PC-9 (cell line): ENCODE measurements at regions not wholly inside any gene's neighbourhood (a gene's known extent, or its start where the extent isn't known, plus 50 kb on each side); places are given as distances from the start of the nearest gene placed in this dataset.

Experiments
- BruUV-seq: library from RNA; stranded (reverse); fragments of 400-500 nt; replicated peaks from 2 replicates; lab custom pipeline; 2021; lab: Mats Ljungman, UMichigan
- CTCF ChIA-PET: fragments of 300-600 bp; sonication (Branson Sonifier 250); formaldehyde crosslinking; loops from one replicate; lab custom pipeline; 2022; ENCODE audit warnings: antibody characterized with exemption; lab: Charles Lee
- POLR2A ChIA-PET: fragments of 300-600 bp; sonication (Branson Sonifier 250); formaldehyde crosslinking; loops from one replicate; lab custom pipeline; 2022; ENCODE audit warnings: antibody characterized with exemption; ENCODE audit not compliant: unreplicated experiment; lab: Charles Lee
- DNase-seq, 2 experiments: peaks; one replicate each; pipeline versions ENCODE4 v3.0.0 to v3.0.0-alpha.2; 2015 to 2022; ENCODE audit warnings: mixed read lengths in 1 of 2
- H2AFZ ChIP-seq: fragments of 200-600 bp; sonication (generic); 2 replicates; pipeline ENCODE4 v1.8.1; 2017; ENCODE audit warnings: antibody characterized with exemption
- H3F3A ChIP-seq: fragments of 200-600 bp; sonication (generic); 2 replicates; pipeline ENCODE4 v1.8.1; 2017; ENCODE audit warnings: antibody characterized with exemption, mild to moderate bottlenecking, low read depth; ENCODE audit not compliant: insufficient read depth
- H3K27ac ChIP-seq: fragments of 200-600 bp; sonication (generic); 2 replicates; pipeline ENCODE4 v1.6.1; 2016; ENCODE audit warnings: mixed run types
- H3K27me3 ChIP-seq: fragments of 200-600 bp; sonication (generic); 2 replicates; pipeline ENCODE4 v1.6.1; 2016; ENCODE audit warnings: low read depth, mixed run types; ENCODE audit not compliant: insufficient read depth
- H3K36me3 ChIP-seq: fragments of 200-600 bp; sonication (generic); 2 replicates; pipeline ENCODE4 v1.6.1; 2016; ENCODE audit warnings: low read depth, mixed run types
- H3K4me1 ChIP-seq: fragments of 200-600 bp; sonication (generic); replicated peaks from 2 replicates; pipeline ENCODE4 v1.6.1; 2016; ENCODE audit warnings: mixed run types; ENCODE audit not compliant: insufficient read depth
- H3K4me2 ChIP-seq: fragments of 200-600 bp; sonication (generic); 2 replicates; pipeline ENCODE4 v1.6.1; 2017; ENCODE audit warnings: mixed run types
- H3K4me3 ChIP-seq: fragments of 200-600 bp; sonication (generic); 2 replicates; pipeline ENCODE4 v1.6.1; 2016; ENCODE audit warnings: mixed run types
- H3K79me2 ChIP-seq: fragments of 200-600 bp; sonication (generic); 2 replicates; pipeline ENCODE4 v1.6.1; 2017; ENCODE audit warnings: low read depth, mixed run types
- H3K9me2 ChIP-seq: fragments of 200-600 bp; sonication (generic); 2 replicates; pipeline ENCODE4 v1.8.1; 2017; ENCODE audit warnings: mild to moderate bottlenecking; ENCODE audit not compliant: insufficient read depth
- H3K9me3 ChIP-seq: fragments of 200-600 bp; sonication (generic); 2 replicates; pipeline ENCODE4 v1.8.1; 2016; ENCODE audit warnings: low read depth; ENCODE audit not compliant: insufficient read depth
- H4K20me1 ChIP-seq: fragments of 200-600 bp; sonication (generic); 2 replicates; pipeline ENCODE4 v1.8.1; 2017; ENCODE audit not compliant: insufficient read depth
- EZH2 ChIP-seq: fragments of 200-600 bp; sonication (generic); IDR thresholded peaks from 2 replicates; pipeline ENCODE4 v1.8.0; 2017; ENCODE audit warnings: antibody characterized with exemption, low read depth
- intact Hi-C: fragments of 100-400 bp; cut with micrococcal nuclease; formaldehyde crosslinking; loops from one replicate; pipeline ENCODE4 v1.10.0; 2022; ENCODE audit not compliant: unreplicated experiment
- TF ChIP-seq, protein P1 (sequence below): fragments of 200-600 bp; sonication (generic); conservative IDR thresholded peaks from 2 replicates; pipeline ENCODE4 v1.6.1; 2017; ENCODE audit warnings: mixed run types, antibody characterized with exemption, mild to moderate bottlenecking, moderate library complexity

DNA sequence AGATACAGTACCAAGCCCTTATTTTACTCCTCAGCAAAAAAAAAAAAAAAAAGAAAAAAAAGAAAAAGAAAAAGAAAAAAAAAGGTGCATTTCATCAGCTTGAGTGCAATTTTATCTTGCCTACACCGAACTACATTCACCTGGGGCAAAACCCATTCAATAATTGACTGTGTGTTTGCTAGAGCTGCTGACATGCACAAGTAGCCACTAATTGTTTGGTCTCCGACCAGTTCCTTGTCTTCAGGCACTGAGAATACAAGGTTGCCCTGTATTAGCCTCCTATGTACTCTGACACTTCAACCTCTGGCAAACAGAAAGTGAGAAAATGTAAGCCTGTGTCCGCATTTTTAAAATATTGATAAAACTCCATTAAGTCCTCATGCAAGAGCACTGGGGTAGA is 1579.4 kb upstream of the LRRTM3 start:
- no peak for DNase-seq
- Histone ChIP-seq H3K4me2 (no peak overlapping the region), H2AFZ (peak overlapping the region; percentile 69), H3K36me3 (no peaks in the 10 kb centered on the region), H3K79me2 (no peaks in the 10 kb centered on the region), H3K9me3 (no peaks in the 10 kb centered on the region), H3K27me3 (no peaks in the 10 kb centered on the region), H4K20me1 (no peaks in the 10 kb centered on the region), H3K4me1 (peaks cover 4% of the 10 kb centered on the region; the same call in 1 of the 2 replicates), H3K4me3 (no peak overlapping the region), H3K27ac (no peak overlapping the region), H3K9me2 (no peaks in the 10 kb centered on the region; the same call in 1 of the 2 replicates), H3F3A (no peaks in the 10 kb centered on the region)
- ChIA-PET POLR2A (no interaction called here), CTCF (no interaction called here)
- TF ChIP-seq, protein P1, sequence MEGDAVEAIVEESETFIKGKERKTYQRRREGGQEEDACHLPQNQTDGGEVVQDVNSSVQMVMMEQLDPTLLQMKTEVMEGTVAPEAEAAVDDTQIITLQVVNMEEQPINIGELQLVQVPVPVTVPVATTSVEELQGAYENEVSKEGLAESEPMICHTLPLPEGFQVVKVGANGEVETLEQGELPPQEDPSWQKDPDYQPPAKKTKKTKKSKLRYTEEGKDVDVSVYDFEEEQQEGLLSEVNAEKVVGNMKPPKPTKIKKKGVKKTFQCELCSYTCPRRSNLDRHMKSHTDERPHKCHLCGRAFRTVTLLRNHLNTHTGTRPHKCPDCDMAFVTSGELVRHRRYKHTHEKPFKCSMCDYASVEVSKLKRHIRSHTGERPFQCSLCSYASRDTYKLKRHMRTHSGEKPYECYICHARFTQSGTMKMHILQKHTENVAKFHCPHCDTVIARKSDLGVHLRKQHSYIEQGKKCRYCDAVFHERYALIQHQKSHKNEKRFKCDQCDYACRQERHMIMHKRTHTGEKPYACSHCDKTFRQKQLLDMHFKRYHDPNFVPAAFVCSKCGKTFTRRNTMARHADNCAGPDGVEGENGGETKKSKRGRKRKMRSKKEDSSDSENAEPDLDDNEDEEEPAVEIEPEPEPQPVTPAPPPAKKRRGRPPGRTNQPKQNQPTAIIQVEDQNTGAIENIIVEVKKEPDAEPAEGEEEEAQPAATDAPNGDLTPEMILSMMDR, result no peak
- TF ChIP-seq EZH2, result no peak
- intact Hi-C loops, result no loop called here
- BruUV-seq, result no TSS peak

DNA sequence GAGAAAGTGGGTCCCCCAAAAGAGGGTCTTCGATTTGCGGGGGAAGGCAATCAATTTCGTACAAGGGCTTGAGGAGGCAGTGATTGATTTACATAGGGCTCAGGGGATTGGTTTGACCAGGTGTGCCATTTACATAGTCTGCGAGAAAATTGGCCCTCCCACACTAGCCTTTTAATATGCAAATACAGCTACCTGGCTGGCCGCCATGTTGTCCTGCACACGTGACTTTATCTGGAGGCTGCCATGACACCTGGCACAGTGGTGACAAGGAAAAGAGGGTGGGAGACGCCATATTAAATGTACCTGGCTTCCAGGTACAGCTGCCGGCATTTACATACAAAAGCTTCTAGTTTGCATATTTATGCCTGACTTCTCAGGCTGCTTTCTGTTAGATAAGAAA is 1577.2 kb upstream of the LRRTM3 start:
- no peak for DNase-seq
- H3K4me2 ChIP-seq, result no peak overlapping the region
- BruUV-seq, result no TSS peak
- H3K4me1 ChIP-seq, result no peaks in the 10 kb centered on the region
- H3K4me3 ChIP-seq, result no peak overlapping the region
- H2AFZ ChIP-seq, result no peak overlapping the region
- no peaks in the 10 kb centered on the region for H4K20me1 ChIP-seq
- no peaks in the 10 kb centered on the region; the same call in 1 of the 2 replicates for H3K9me2 ChIP-seq
- no peaks in the 10 kb centered on the region for H3K27me3 ChIP-seq
- no peaks in the 10 kb centered on the region for H3K9me3 ChIP-seq
- no peaks in the 10 kb centered on the region for H3K79me2 ChIP-seq
- no peak for TF ChIP-seq EZH2
- TF ChIP-seq, protein P1, result no peak
- ChIA-PET POLR2A (no interaction called here), CTCF (no interaction called here)
- H3K36me3 ChIP-seq, result no peaks in the 10 kb centered on the region
- intact Hi-C loops, result no loop called here
- no peaks in the 10 kb centered on the region for H3F3A ChIP-seq
- H3K27ac ChIP-seq, result no peak overlapping the region

DNA sequence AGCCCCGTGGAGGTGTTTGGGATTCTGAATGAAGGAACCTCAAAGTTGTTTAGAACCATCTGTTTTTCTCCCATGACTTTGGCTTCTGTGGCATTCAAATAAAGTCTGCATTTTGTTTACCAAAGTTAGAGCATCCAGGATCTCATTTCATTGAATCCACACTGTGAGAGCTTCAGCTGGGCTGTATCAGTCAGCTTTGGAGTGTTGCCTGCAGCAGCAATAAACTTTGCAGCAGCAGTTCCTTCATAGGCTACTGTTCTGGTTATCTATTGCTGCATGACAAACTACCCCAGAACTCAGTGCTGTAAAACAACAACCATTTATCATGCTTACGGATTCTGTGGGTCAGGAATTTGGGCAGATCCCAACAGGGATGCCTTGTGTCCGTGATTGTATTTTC is 1575.2 kb upstream of the LRRTM3 start:
- Histone ChIP-seq H3K4me1 (no peaks in the 10 kb centered on the region), H3K36me3 (no peaks in the 10 kb centered on the region), H3K4me3 (no peak overlapping the region), H2AFZ (no peak overlapping the region), H3F3A (no peaks in the 10 kb centered on the region), H3K79me2 (no peaks in the 10 kb centered on the region), H3K9me3 (no peaks in the 10 kb centered on the region), H3K4me2 (no peak overlapping the region), H3K27me3 (no peaks in the 10 kb centered on the region), H4K20me1 (no peaks in the 10 kb centered on the region), H3K9me2 (no peaks in the 10 kb centered on the region; the same call in 1 of the 2 replicates), H3K27ac (no peak overlapping the region)
- ChIA-PET CTCF (no interaction called here), POLR2A (no interaction called here)
- intact Hi-C loops, result no loop called here
- no peak for TF ChIP-seq EZH2
- TF ChIP-seq, protein P1, result no peak
- no peak for DNase-seq
- no TSS peak for BruUV-seq
